H9 (cell line): ENCODE measurements at regions not wholly inside any gene's neighbourhood (a gene's known extent, or its start where the extent isn't known, plus 50 kb on each side); places are given as distances from the start of the nearest gene placed in this dataset.

Experiments used
- DNase-seq: peaks from one replicate; pipeline ENCODE4 v3.0.0-alpha.2; 2017
- H2AFZ ChIP-seq: one replicate; pipeline ENCODE4 v1.6.1; 2013; ENCODE audit warnings: mild to moderate bottlenecking, low read length, control low read depth, moderate library complexity
- H2AK5ac ChIP-seq: 2 replicates; pipeline ENCODE4 v1.6.1; 2013; ENCODE audit warnings: low read length, control low read depth, mixed read lengths; ENCODE audit not compliant: insufficient read length
- H2BK120ac ChIP-seq: one replicate; pipeline ENCODE4 v1.6.1; 2013; ENCODE audit warnings: low read depth, mild to moderate bottlenecking, low read length, control low read depth, inconsistent platforms; ENCODE audit not compliant: poor library complexity, severe bottlenecking
- H2BK12ac ChIP-seq: 2 replicates; pipeline ENCODE4 v1.6.1; 2013; ENCODE audit warnings: low read length, control low read depth, mixed read lengths, low read depth; ENCODE audit not compliant: insufficient read length
- H2BK15ac ChIP-seq: 2 replicates; pipeline ENCODE4 v1.6.1; 2013; ENCODE audit warnings: low read depth, low read length, control low read depth
- H2BK20ac ChIP-seq: one replicate; pipeline ENCODE4 v1.6.1; 2013; ENCODE audit warnings: low read depth, mild to moderate bottlenecking, low read length, control low read depth, inconsistent platforms; ENCODE audit not compliant: poor library complexity, severe bottlenecking
- H2BK5ac ChIP-seq: 2 replicates; pipeline ENCODE4 v1.6.1; 2013; ENCODE audit warnings: low read length, control low read depth, mixed read lengths; ENCODE audit not compliant: insufficient read length
- H3K14ac ChIP-seq: 2 replicates; pipeline ENCODE4 v1.6.1; 2013; ENCODE audit warnings: low read length, control low read depth; ENCODE audit not compliant: insufficient read depth
- H3K18ac ChIP-seq: 2 replicates; pipeline ENCODE4 v1.6.1; 2013; ENCODE audit warnings: low read depth, mild to moderate bottlenecking, mixed read lengths, low read length, control low read depth; ENCODE audit not compliant: insufficient read length
- H3K23ac ChIP-seq: 2 replicates; pipeline ENCODE4 v1.6.1; 2013; ENCODE audit warnings: low read length, control low read depth, mixed read lengths, low read depth; ENCODE audit not compliant: insufficient read length
- H3K23me2 ChIP-seq: 2 replicates; pipeline ENCODE4 v1.6.1; 2013; ENCODE audit warnings: low read depth, mild to moderate bottlenecking, mixed read lengths, low read length, control low read depth; ENCODE audit not compliant: insufficient read length, poor library complexity, severe bottlenecking
- H3K27ac ChIP-seq: 2 replicates; pipeline ENCODE4 v1.5.1; 2013; ENCODE audit warnings: low read length, control low read depth, mixed read lengths, low read depth; ENCODE audit not compliant: insufficient read length
- H3K27me3 ChIP-seq: 2 replicates; pipeline ENCODE4 v1.6.1; 2013; ENCODE audit warnings: low read length, control low read depth, inconsistent platforms; ENCODE audit not compliant: insufficient read depth
- H3K4ac ChIP-seq: 2 replicates; pipeline ENCODE4 v1.6.1; 2013; ENCODE audit warnings: low read depth, mild to moderate bottlenecking, control low read depth, inconsistent platforms, low read length, moderate library complexity
- H3K4me1 ChIP-seq: 2 replicates; pipeline ENCODE4 v1.6.1; 2013; ENCODE audit warnings: low read length, control low read depth, inconsistent platforms; ENCODE audit not compliant: insufficient read depth
- H3K4me2 ChIP-seq: 2 replicates; pipeline ENCODE4 v1.6.1; 2013; ENCODE audit warnings: low read length, control low read depth, mixed read lengths; ENCODE audit not compliant: insufficient read length, insufficient read depth
- H3K56ac ChIP-seq: 2 replicates; pipeline ENCODE4 v1.6.1; 2013; ENCODE audit warnings: low read depth, mild to moderate bottlenecking, mixed read lengths, low read length, control low read depth; ENCODE audit not compliant: insufficient read length
- H3K79me1 ChIP-seq: 2 replicates; pipeline ENCODE4 v1.6.1; 2013; ENCODE audit warnings: low read depth, mild to moderate bottlenecking, moderate library complexity, low read length, control low read depth, inconsistent platforms; ENCODE audit not compliant: insufficient read depth, poor library complexity, severe bottlenecking
- H3K79me2 ChIP-seq: 2 replicates; pipeline ENCODE4 v1.6.1; 2013; ENCODE audit warnings: low read length, control low read depth, inconsistent platforms; ENCODE audit not compliant: insufficient read depth
- H3K9ac ChIP-seq: 2 replicates; pipeline ENCODE4 v1.6.1; 2013; ENCODE audit warnings: low read length, control low read depth, mixed read lengths; ENCODE audit not compliant: insufficient read length; ENCODE audit errors: extremely low read depth
- H3K9me3 ChIP-seq: one replicate; pipeline ENCODE4 v1.6.1; 2013; ENCODE audit warnings: low read depth, low read length, inconsistent platforms; ENCODE audit not compliant: control insufficient read depth
- H3T11ph ChIP-seq: one replicate; pipeline ENCODE4 v1.6.1; 2013; ENCODE audit warnings: mild to moderate bottlenecking, low read length, control low read depth, inconsistent platforms
- H4K20me1 ChIP-seq: one replicate; pipeline ENCODE4 v1.6.1; 2013; ENCODE audit not compliant: control insufficient read depth, insufficient read length, insufficient read depth
- H4K5ac ChIP-seq: 2 replicates; pipeline ENCODE4 v1.6.1; 2013; ENCODE audit warnings: low read depth, mild to moderate bottlenecking, mixed read lengths, low read length, control low read depth; ENCODE audit not compliant: insufficient read length
- H4K8ac ChIP-seq: replicated peaks from 2 replicates; pipeline ENCODE4 v1.6.1; 2013; ENCODE audit warnings: low read length, control low read depth, mixed read lengths, low read depth; ENCODE audit not compliant: insufficient read length
- H4K91ac ChIP-seq: 2 replicates; pipeline ENCODE4 v1.6.1; 2013; ENCODE audit warnings: low read depth, mild to moderate bottlenecking, moderate library complexity, mixed read lengths, low read length, control low read depth; ENCODE audit not compliant: insufficient read length
- H3K27ac Mint-ChIP-seq, 3 experiments: 2 replicates in 2 of 3; 3 replicates in 1 of 3; pipeline ENCODE4 v1.8.0; 2020 to 2021; ENCODE audit warnings: mixed read lengths in 3 of 3, mild to moderate bottlenecking in 1 of 3, moderate library complexity in 1 of 3
- H3K27me3 Mint-ChIP-seq: 2 replicates; pipeline ENCODE4 v1.8.0; 2021; ENCODE audit warnings: low read depth, mild to moderate bottlenecking, moderate library complexity, mixed read lengths
- H3K36me3 Mint-ChIP-seq, 3 experiments: 2 replicates in 2 of 3; 3 replicates in 1 of 3; pipeline ENCODE4 v1.8.0; 2020 to 2021; ENCODE audit warnings: low read depth in 3 of 3, mixed read lengths in 3 of 3; ENCODE audit not compliant: insufficient read depth in 1 of 3
- H3K4me1 Mint-ChIP-seq, 2 experiments: 2 replicates each; pipeline ENCODE4 v1.8.0; 2020; ENCODE audit warnings: mixed read lengths in 2 of 2
- H3K4me3 Mint-ChIP-seq, 2 experiments: 2 replicates in 1 of 2; 3 replicates in 1 of 2; pipeline ENCODE4 v1.8.0; 2020 to 2021; ENCODE audit warnings: mild to moderate bottlenecking in 2 of 2, mixed read lengths in 2 of 2, moderate library complexity in 1 of 2
- H3K9me3 Mint-ChIP-seq, 2 experiments: 2 replicates in 1 of 2; 3 replicates in 1 of 2; pipeline ENCODE4 v1.8.0; 2020; ENCODE audit warnings: mild to moderate bottlenecking in 2 of 2, mixed read lengths in 2 of 2, moderate library complexity in 1 of 2
- whole genome bisulfite sequencing: extraction: QIAGEN DNeasy Blood & Tissue Kit; methylation state at CpG from one replicate; pipeline ENCODE4 v1.1.7; 2013; ENCODE audit warnings: missing lambda C conversion rate, low lambda C conversion rate, mixed read lengths; ENCODE audit not compliant: insufficient read length; ENCODE audit errors: extremely low coverage; 5-methylcytosine and 5-hydroxymethylcytosine counted together
- TF ChIP-seq, protein P1 (sequence below): fragments of 200-600 bp; sonication (generic); conservative IDR thresholded peaks from 3 replicates; pipeline ENCODE4 v1.8.0; 2021; ENCODE audit warnings: antibody characterized with exemption, mild to moderate bottlenecking

DNA sequence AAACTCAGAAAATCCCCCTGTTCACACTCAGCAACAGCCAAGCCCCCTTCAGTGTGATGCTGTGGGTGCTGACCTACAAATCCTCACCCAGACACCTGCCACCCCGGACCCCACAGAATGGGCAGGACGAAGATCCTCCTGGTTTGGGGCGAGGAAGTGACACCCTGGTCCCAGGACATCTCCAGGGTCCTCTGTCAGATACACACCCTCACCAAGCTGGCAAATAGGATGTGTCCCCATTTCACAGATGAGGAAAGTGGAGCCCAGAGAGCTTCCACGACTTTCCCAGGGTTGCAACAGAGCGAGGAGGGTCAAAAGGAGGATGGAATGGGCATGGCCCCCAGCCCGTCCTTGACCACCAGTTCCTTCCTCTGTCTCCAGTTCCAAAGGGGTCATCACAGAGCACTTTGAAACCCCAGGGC, 92.0 kb upstream of the AFDN start:
- Mint-ChIP-seq H3K4me1 (peaks cover 0 to 6% of the 10 kb centered on the region in 2 experiments; a peak in 2 of 4 replicates), H3K27me3 (peaks cover 8% of the 10 kb centered on the region), H3K27ac (no peak overlapping the region), H3K9me3 (peaks cover 2 to 9% of the 10 kb centered on the region in 2 experiments; a peak in 4 of 5 replicates), H3K4me3 (no peak overlapping the region), H3K36me3 (0 out of 7 replicates have a peak, but pooled peaks cover 0 to 6% (median 1%) of the 10 kb centered on the region in 3 experiments)
- Histone ChIP-seq H2BK20ac (no peak overlapping the region), H4K8ac (no peak overlapping the region), H3K56ac (no peak overlapping the region), H4K5ac (no peak overlapping the region), H3K27ac (no peak overlapping the region), H2AFZ (no peak overlapping the region), H3K14ac (no peak overlapping the region), H2BK120ac (no peak overlapping the region), H3K27me3 (no peaks in the 10 kb centered on the region), H3K4ac (no peak overlapping the region), H2BK12ac (no peak overlapping the region), H3K79me2 (no peaks in the 10 kb centered on the region), H3K23me2 (no peaks in the 10 kb centered on the region), H3K9ac (no peak overlapping the region), H2BK5ac (no peak overlapping the region), H4K20me1 (no peaks in the 10 kb centered on the region), H3K18ac (no peak overlapping the region), H3T11ph (no peak overlapping the region), H3K23ac (no peak overlapping the region), H3K9me3 (no peaks in the 10 kb centered on the region), H3K4me1 (no peaks in the 10 kb centered on the region), H3K4me2 (no peak overlapping the region), H2BK15ac (no peak overlapping the region), H4K91ac (no peak overlapping the region), H3K79me1 (no peaks in the 10 kb centered on the region), H2AK5ac (no peak overlapping the region)
- TF ChIP-seq, protein P1, sequence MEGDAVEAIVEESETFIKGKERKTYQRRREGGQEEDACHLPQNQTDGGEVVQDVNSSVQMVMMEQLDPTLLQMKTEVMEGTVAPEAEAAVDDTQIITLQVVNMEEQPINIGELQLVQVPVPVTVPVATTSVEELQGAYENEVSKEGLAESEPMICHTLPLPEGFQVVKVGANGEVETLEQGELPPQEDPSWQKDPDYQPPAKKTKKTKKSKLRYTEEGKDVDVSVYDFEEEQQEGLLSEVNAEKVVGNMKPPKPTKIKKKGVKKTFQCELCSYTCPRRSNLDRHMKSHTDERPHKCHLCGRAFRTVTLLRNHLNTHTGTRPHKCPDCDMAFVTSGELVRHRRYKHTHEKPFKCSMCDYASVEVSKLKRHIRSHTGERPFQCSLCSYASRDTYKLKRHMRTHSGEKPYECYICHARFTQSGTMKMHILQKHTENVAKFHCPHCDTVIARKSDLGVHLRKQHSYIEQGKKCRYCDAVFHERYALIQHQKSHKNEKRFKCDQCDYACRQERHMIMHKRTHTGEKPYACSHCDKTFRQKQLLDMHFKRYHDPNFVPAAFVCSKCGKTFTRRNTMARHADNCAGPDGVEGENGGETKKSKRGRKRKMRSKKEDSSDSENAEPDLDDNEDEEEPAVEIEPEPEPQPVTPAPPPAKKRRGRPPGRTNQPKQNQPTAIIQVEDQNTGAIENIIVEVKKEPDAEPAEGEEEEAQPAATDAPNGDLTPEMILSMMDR: no peak
- no CpG with 5 or more reads among the region's 6 CpGs for WGBS
- no peak for DNase-seq
